ENCODE measurements at regions not wholly inside any gene's neighbourhood (a gene's known extent, or its start where the extent isn't known, plus 50 kb on each side); places are given as distances from the start of the nearest gene placed in this dataset.

- no peak for DNase-seq (ENCODE audit: extremely low read depth in 1 of 2, low read depth in 1 of 2)
Measured at GRCh38 chr9:79120533-79120932, 451.2 kb upstream of the TLE4 start.

GRCh38 chr9:79120941-79121340 is 450.8 kb upstream of the TLE4 start:
- DNase-seq (ENCODE audit: extremely low read depth in 1 of 2, low read depth in 1 of 2): no peak

DNA sequence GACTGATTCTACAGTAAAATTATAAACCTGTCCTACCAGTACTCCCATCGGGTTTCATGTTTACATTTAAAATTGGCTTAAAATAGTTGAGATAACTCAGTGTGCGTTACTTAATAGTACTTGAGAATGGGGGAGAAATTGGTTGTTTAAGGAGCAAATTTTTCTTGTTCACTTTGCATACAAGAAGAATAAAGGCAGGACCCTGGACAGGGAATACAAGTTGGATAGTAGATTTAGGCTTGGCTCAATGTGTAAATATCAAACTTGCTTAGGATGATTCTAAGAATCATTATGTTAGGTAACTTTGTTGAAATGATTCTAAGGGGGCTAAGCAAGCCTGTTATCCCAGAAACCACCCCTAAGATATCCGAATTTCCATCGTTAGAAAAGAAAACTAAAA is 448.4 kb upstream of the TLE4 start:
- no peak for DNase-seq (ENCODE audit: extremely low read depth in 1 of 2, low read depth in 1 of 2)

DNA sequence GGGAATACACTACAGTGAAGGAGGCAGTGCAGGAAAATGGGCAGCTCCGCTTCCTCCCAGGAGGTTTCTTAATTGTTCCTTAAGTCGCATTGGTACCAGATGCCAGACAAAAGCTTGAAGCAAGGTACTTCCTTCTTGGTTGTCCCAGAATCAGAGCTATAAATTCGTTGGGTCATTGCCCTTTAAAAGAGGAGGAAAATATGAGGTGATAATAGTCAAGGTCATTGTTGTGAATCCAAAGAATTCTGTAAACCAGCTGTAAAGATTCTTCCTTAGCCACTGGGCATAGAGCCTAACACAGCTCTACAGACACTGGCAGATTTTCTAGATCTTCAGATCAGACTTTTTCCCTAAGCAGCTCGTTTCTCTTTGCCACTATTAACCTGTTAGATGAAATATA is 444.1 kb upstream of the TLE4 start:
- no peak for DNase-seq (ENCODE audit: extremely low read depth in 1 of 2, low read depth in 1 of 2)

GRCh38 chr9:79129865-79130480 is 441.8 kb upstream of the TLE4 start:
- no peak for DNase-seq (ENCODE audit: extremely low read depth in 1 of 2, low read depth in 1 of 2)

DNA sequence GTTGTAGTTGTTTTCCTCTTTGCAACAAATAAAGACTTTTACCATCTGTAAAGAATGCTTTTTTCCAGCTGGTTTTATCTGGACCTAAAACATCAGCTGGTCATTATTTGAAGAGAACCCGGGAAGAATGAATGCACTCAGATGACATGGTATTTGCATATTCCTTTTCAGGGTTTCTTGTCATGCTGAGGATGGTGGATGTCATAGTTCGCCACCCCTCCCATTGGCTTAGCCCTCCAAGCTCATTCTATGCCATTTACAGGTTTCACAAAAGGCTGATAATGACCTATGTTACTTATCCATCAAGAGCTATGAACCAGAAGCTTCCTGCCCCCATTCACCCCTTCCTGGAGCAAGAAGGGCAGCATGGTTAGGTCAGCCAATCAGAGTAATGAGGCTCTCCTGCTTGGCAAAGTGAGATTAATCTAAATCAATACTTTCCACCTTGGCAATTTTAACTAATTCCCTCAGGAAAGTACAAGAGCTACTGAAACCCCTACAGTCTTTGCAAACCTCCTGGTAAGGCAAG is 440.5 kb upstream of the TLE4 start:
- DNase-seq (ENCODE audit: extremely low read depth in 1 of 2, low read depth in 1 of 2): no peak

- DNase-seq (ENCODE audit: extremely low read depth in 1 of 2, low read depth in 1 of 2): no peak
Measured at GRCh38 chr9:79131824-79132377, 439.9 kb upstream of the TLE4 start.

DNA sequence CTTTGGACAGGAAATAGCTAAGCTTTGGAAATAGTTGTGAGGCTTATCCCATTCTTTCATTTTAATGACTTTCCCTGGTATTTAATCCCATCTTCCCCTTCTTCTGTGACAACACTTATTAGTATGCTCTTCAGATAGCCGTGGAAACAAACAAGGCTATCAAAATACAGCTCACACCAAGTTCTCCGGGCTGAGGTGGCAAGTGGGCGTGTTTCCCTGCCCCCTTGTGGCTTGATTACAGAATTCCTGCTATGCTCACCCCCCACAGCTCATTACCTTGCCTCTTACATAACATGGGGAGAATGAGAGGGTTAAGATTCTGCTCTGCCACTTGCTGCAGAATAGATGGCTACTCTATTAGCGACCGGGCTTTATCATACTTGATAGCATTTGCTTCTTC is 437.1 kb upstream of the TLE4 start:
- no peak for DNase-seq (ENCODE audit: extremely low read depth in 1 of 2, low read depth in 1 of 2)

DNA sequence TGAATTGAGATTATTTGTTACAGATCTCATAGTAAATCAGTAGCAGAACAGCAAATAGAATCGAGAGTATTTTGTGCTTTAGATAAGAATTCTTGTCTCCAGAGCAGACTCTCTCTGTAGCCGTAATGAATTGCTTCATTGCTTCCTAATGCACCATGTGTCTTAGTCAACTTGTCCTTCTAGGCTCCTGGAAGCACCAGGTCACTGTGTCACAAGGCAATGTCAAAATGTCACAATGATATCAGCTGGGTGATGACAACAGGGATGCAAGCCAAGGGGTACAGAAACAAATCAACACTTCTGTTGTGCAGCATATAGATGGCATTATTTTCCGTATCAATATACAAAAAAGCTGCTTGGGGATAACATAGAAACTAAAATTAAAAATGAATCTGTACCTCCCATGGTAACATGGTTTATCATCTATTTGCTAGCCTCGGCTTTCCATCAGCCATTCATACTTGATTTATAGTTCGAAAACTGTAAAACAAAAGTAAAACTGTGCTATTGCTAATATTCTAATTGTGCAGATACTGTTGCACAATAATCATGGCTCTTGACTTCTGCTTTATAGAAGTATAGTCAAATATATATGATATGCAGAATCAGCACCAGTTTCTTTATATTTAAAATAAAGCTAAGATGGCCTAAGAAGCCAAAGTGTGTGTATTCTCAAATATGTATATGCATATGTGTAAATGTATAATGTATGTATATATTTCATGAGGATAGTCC is 435.9 kb upstream of the TLE4 start:
- no peak for DNase-seq (ENCODE audit: extremely low read depth in 1 of 2, low read depth in 1 of 2)

DNA sequence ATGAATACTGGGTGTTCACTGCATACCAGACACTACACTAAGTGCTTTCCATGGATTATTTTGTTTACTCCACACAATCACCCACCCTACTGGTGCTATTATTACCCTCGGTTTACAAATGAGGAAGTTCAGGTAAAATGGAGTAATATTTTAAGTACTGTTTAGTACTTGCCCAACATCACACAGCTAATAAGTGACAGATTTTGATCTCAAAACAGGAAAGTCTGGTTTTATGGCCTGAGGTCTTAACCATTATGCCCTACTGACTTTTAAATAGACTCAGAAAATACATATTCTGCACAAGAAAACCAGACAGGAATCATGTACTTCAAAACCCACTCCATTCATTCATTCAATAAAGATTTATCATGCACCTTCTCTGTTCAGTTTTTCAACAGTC is 431.0 kb upstream of the TLE4 start:
- DNase-seq (ENCODE audit: extremely low read depth in 1 of 2, low read depth in 1 of 2): no peak

GRCh38 chr9:79143211-79143610 is 428.6 kb upstream of the TLE4 start:
- DNase-seq (ENCODE audit: extremely low read depth in 1 of 2, low read depth in 1 of 2): no peak

DNA sequence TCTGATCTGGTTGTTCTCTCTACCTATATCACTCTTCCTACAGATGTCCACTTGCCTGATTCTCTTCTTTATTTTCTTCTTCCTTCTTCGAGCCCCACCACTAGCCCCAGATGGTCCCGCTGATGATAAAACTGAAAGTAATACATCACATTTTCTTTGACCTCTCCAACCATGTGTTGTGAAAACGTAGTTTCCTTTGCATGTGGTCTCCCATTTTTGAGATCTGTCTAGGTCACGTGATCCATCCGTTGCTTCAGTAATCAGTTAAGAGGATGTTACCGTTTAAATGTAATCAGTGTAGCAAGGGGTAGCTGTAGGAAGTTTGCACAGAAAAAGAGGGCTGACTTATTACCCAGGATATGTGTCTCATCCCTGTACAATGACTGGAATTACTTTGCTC is 426.3 kb upstream of the TLE4 start:
- DNase-seq (ENCODE audit: extremely low read depth in 1 of 2, low read depth in 1 of 2): no peak

DNA sequence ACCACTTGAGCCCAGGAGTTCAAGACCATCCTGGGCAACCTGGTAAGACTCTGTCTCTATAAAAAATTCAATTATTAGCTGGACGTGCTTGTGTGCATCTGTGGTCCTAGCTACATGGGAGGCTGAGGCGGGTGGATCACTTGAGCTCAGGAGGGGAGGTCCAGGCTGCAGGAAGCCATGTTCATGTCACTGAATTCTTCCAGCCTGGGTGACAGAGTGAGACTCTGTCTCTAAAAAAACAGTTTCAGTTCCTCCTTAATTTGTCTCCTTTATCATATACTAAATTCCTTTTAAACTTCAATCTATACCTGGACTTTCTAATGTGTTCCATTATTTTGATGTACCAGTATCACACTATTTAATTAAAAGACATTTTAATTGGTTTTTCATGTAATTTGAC is 422.2 kb upstream of the TLE4 start:
- no peak for DNase-seq (ENCODE audit: extremely low read depth in 1 of 2, low read depth in 1 of 2)

- DNase-seq (ENCODE audit: extremely low read depth in 1 of 2, low read depth in 1 of 2): no peak
Measured at GRCh38 chr9:79151791-79152190, 420.0 kb upstream of the TLE4 start.

GRCh38 chr9:79152306-79152705 is 419.5 kb upstream of the TLE4 start:
- no peak for DNase-seq (ENCODE audit: extremely low read depth in 1 of 2, low read depth in 1 of 2)

- no peak for DNase-seq (ENCODE audit: extremely low read depth in 1 of 2, low read depth in 1 of 2)
Measured at GRCh38 chr9:79154806-79155205, 417.0 kb upstream of the TLE4 start.

- no peak for DNase-seq (ENCODE audit: extremely low read depth in 1 of 2, low read depth in 1 of 2)
Measured at GRCh38 chr9:79155308-79155707, 416.5 kb upstream of the TLE4 start.

GRCh38 chr9:79163544-79163943 is 408.2 kb upstream of the TLE4 start:
- no peak for DNase-seq (ENCODE audit: extremely low read depth in 1 of 2, low read depth in 1 of 2)

DNA sequence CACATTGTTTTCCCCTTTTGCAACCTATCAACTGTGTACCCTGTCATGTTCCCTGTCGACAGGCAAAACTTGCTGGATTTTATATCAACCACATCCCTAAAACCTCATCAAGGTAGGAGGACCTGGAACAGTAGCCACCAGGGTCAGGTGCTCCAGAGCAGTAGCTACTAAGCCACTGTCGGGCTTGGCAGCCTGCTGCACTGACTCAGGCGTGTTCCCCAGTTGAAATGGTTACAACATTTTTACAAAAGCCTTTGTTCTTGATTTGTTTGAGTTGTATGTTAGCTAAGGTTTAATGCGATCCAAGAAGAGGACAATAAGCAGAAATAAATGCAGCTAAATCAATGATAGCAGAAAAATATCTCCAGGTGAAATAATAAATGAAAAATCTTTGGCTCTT is 407.4 kb upstream of the TLE4 start:
- no peak for DNase-seq (ENCODE audit: extremely low read depth in 1 of 2, low read depth in 1 of 2)

DNA sequence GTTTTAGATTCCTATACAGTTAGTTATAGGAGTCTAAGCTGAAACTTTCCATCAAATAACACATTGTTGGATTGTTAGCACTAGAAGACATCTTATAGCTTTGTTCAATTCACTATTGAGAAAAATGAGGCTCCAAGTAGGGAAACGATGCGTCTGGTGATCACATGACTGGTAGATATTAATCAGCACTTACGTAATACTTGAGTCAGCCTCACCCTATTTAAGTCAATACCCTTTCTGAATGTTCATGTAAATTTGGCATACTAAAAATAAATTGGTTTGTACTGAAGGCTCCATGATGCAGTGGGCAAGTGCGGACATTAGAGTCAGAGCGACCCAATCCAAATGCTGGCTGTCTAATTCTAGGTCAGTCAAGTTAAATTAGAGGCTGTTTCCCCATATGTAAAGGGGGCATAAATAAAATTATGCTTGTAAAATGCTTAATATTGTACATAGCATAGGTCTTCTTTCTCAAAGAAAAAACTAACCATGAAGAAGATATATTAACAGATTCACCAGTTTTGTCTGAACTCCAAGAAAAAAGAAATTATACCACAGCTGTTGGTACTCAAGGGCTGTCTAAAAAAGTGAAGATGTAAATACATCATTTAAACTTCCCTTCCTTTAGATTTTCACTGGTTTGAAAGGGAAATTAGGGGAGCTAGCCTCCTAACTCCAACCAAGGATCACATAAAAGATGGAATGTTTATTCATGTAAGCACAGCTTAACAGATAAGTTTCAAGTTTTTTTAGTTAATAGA is 406.6 kb upstream of the TLE4 start:
- DNase-seq (ENCODE audit: extremely low read depth in 1 of 2, low read depth in 1 of 2): no peak

DNA sequence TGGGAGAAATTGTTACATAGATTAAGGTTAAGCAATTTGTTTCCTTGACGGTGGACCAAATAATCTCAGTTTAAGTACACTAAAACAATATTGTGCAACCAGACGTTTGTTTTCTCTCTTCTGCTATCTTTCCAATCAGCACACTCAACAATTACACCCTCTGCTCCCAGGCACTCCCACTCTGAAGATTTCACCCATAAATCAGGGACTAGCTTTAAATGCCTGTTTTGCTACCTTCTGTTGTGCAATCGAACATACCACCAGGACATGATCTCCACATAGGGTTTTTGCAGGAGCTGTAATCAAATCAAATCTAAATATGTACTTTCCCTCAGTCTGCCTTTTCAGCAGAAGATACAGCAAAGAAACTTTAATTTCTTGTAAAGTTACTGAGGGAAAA is 405.8 kb upstream of the TLE4 start:
- no peak for DNase-seq (ENCODE audit: extremely low read depth in 1 of 2, low read depth in 1 of 2)

- no peak for DNase-seq (ENCODE audit: extremely low read depth in 1 of 2, low read depth in 1 of 2)
Measured at GRCh38 chr9:79170643-79171042, 401.1 kb upstream of the TLE4 start.

Measured in activated CD8-positive, alpha-beta memory T cell treated with anti-CD3 and anti-CD28 coated beads for 1 hour (primary cell).